Omental fat pad (tissue), 3 donors: ENCODE measurements at regions not wholly inside any gene's neighbourhood (a gene's known extent, or its start where the extent isn't known, plus 50 kb on each side); places are given as distances from the start of the nearest gene placed in this dataset.

Source experiments
- ATAC-seq: fragments of 150-250 bp; one replicate; pipeline ENCODE4 v1.9.1; 2016; ENCODE audit warnings: mild to moderate bottlenecking, moderate library complexity; ENCODE audit not compliant: low FRiP score
- DNase-seq: peaks from one replicate; pipeline ENCODE4 v3.0.0-alpha.2; 2019; ENCODE audit warnings: low spot score
- CTCF ChIP-seq, 3 donors: fragments of 450-650 bp; IDR thresholded peaks; one replicate each; pipeline ENCODE4 v1.5.1; 2016 to 2017; ENCODE audit warnings: antibody characterized with exemption in 3 of 3, mild to moderate bottlenecking in 3 of 3, moderate library complexity in 2 of 3

- ATAC-seq (no peak), DNase-seq (no peak)
- no peak for TF ChIP-seq CTCF (IDR thresholded peaks at IDR 0.05)
These were observed 333.8 kb upstream of the PTBP2 start for GRCh38 chr1:96387785-96388184.

- TF ChIP-seq CTCF (IDR thresholded peaks at IDR 0.05): no peak
- no peak for ATAC-seq
- no peak for DNase-seq
These were observed 332.9 kb upstream of the PTBP2 start for GRCh38 chr1:96388421-96389310.

GRCh38 chr1:96400089-96400488, 321.5 kb upstream of the PTBP2 start:
- ATAC-seq (no peak), DNase-seq (no peak)
- TF ChIP-seq CTCF (IDR thresholded peaks at IDR 0.05): no peak

- TF ChIP-seq CTCF (IDR thresholded peaks at IDR 0.05): no peak
- ATAC-seq: no peak
These were observed 312.5 kb upstream of the PTBP2 start for GRCh38 chr1:96409087-96409486.

GRCh38 chr1:96409689-96410088, 311.9 kb upstream of the PTBP2 start:
- no peak for TF ChIP-seq CTCF (IDR thresholded peaks at IDR 0.05)
- no peak for DNase-seq
- no peak for ATAC-seq

More at GRCh38 chr1:96409087-96409486, 312.5 kb upstream of the PTBP2 start:
- no peak for DNase-seq

GRCh38 chr1:96411006-96411405, 310.6 kb upstream of the PTBP2 start:
- ATAC-seq (no peak), DNase-seq (no peak)
- no peak for TF ChIP-seq CTCF (IDR thresholded peaks at IDR 0.05)

GRCh38 chr1:96414598-96414997, 307.0 kb upstream of the PTBP2 start:
- no peak for DNase-seq
- no peak for ATAC-seq
- TF ChIP-seq CTCF (IDR thresholded peaks at IDR 0.05): no peak
